Fibroblast of peridontal ligament (primary cell): ENCODE measurements at regions not wholly inside any gene's neighbourhood (a gene's known extent, or its start where the extent isn't known, plus 50 kb on each side); places are given as distances from the start of the nearest gene placed in this dataset.

Experiments
- DNase-seq: peaks from one replicate; pipeline ENCODE4 v3.0.0-alpha.2; 2010; ENCODE audit errors: extremely low read depth

DNA sequence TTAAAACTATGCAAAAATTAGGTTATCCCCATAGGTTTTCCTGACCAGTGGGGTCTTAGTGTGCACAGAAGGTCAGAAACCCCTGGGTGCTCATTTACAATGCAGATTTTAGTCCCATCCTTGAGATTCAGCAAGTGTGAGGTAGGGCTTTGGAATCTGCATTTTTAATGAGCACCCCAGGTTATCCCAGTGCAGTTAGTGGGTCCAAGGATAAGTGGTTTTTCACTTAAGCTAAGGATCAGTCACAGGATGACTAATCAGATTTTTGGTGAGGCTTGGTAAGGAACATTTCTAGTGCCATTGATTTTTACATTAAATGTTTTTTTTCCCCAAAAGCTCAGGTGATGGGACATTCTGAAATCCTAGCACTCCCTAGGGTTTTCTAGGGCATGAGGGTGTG is 50.7 kb upstream of the MGAT5 start:
- DNase-seq = no peak
